ENCODE measurements at regions not wholly inside any gene's neighbourhood (a gene's known extent, or its start where the extent isn't known, plus 50 kb on each side); places are given as distances from the start of the nearest gene placed in this dataset.

DNA sequence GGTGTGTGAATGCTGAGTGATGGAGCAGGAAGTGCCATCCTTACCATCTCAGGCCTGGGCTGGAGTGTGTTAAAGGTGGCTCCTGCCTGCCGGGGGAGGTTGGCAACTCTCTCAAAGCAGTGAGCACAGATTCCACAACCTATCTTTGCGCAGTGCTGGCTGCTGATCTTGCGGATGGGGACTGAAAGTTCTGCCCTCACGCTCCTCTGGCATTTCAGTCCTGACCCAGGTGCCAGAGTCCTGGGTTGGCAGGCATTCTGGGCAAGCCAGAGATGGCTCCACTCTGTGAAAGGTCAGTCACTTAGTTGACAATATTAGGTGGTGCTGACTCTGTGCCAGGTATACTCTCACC is 315.5 kb downstream of the RPS24 start:
- TF ChIP-seq, protein P1, sequence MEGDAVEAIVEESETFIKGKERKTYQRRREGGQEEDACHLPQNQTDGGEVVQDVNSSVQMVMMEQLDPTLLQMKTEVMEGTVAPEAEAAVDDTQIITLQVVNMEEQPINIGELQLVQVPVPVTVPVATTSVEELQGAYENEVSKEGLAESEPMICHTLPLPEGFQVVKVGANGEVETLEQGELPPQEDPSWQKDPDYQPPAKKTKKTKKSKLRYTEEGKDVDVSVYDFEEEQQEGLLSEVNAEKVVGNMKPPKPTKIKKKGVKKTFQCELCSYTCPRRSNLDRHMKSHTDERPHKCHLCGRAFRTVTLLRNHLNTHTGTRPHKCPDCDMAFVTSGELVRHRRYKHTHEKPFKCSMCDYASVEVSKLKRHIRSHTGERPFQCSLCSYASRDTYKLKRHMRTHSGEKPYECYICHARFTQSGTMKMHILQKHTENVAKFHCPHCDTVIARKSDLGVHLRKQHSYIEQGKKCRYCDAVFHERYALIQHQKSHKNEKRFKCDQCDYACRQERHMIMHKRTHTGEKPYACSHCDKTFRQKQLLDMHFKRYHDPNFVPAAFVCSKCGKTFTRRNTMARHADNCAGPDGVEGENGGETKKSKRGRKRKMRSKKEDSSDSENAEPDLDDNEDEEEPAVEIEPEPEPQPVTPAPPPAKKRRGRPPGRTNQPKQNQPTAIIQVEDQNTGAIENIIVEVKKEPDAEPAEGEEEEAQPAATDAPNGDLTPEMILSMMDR (IDR thresholded peaks at IDR 0.05 in 2 of 3, conservative IDR thresholded peaks at IDR 0.05 in 1 of 3; ENCODE audit: borderline replicate concordance in 1 of 3, insufficient read depth in 1 of 3, low read depth in 2 of 3, low read length in 2 of 3), result no peak
- TF ChIP-seq POLR2AphosphoS5 (IDR thresholded peaks at IDR 0.05; ENCODE audit: low read depth, low read length), result no peak
- TF ChIP-seq TCF7L2 (IDR thresholded peaks at IDR 0.05; ENCODE audit: borderline replicate concordance, extremely low read depth, insufficient read depth, insufficient read length), result no peak
- TF ChIP-seq FOSL1 (IDR thresholded peaks at IDR 0.05; ENCODE audit: low read depth), result no peak
- no peak for TF ChIP-seq ELF1 (IDR thresholded peaks at IDR 0.05; ENCODE audit: borderline replicate concordance, low read depth)
- TF ChIP-seq, protein P2, sequence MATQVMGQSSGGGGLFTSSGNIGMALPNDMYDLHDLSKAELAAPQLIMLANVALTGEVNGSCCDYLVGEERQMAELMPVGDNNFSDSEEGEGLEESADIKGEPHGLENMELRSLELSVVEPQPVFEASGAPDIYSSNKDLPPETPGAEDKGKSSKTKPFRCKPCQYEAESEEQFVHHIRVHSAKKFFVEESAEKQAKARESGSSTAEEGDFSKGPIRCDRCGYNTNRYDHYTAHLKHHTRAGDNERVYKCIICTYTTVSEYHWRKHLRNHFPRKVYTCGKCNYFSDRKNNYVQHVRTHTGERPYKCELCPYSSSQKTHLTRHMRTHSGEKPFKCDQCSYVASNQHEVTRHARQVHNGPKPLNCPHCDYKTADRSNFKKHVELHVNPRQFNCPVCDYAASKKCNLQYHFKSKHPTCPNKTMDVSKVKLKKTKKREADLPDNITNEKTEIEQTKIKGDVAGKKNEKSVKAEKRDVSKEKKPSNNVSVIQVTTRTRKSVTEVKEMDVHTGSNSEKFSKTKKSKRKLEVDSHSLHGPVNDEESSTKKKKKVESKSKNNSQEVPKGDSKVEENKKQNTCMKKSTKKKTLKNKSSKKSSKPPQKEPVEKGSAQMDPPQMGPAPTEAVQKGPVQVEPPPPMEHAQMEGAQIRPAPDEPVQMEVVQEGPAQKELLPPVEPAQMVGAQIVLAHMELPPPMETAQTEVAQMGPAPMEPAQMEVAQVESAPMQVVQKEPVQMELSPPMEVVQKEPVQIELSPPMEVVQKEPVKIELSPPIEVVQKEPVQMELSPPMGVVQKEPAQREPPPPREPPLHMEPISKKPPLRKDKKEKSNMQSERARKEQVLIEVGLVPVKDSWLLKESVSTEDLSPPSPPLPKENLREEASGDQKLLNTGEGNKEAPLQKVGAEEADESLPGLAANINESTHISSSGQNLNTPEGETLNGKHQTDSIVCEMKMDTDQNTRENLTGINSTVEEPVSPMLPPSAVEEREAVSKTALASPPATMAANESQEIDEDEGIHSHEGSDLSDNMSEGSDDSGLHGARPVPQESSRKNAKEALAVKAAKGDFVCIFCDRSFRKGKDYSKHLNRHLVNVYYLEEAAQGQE (IDR thresholded peaks at IDR 0.05; ENCODE audit: low read depth), result no peak
- TF ChIP-seq POLR2A (IDR thresholded peaks at IDR 0.05; ENCODE audit: borderline replicate concordance, extremely low read depth, insufficient read depth, insufficient read length), result no peak
- no peak for TF ChIP-seq EZH2 (IDR thresholded peaks at IDR 0.05)
- TF ChIP-seq SP1 (IDR thresholded peaks at IDR 0.05; ENCODE audit: low read depth), result no peak
- no peak for TF ChIP-seq RAD21 (IDR thresholded peaks at IDR 0.05; ENCODE audit: low read depth)
- TF ChIP-seq JUND (IDR thresholded peaks at IDR 0.05), result no peak
- no peak for TF ChIP-seq ZNF274 (IDR thresholded peaks at IDR 0.05; ENCODE audit: low read depth, low read length)

All from HCT116 (cell line).